HG03521 (cell line): ENCODE measurements at regions not wholly inside any gene's neighbourhood (a gene's known extent, or its start where the extent isn't known, plus 50 kb on each side); places are given as distances from the start of the nearest gene placed in this dataset.

Source experiments
- ATAC-seq: cut with Tn5 transposase; IDR thresholded peaks from one replicate; pipeline ENCODE4 v1.9.1; 2021; ENCODE audit warnings: mild to moderate bottlenecking, moderate library complexity; ENCODE audit not compliant: unreplicated experiment

DNA sequence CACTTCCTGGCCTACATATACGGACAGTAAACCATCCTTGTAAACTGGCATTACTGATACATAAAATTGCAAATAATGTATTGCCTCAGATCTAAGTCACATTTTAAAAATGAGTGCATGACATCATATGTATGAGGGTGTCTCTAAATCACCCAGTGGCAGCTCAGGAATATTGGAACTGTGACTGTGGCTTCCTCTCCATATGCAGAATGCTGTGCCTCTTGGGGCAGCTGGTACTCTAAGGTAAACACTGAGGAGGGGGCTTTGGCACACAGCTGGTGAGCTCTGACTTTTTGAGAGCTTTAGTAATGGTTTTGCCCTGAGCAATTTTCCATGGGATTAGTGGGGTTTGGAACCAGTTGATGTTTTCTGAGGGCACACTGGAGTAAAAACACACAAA lies 263.7 kb downstream of the BMP4 start:
- no peak for ATAC-seq

DNA sequence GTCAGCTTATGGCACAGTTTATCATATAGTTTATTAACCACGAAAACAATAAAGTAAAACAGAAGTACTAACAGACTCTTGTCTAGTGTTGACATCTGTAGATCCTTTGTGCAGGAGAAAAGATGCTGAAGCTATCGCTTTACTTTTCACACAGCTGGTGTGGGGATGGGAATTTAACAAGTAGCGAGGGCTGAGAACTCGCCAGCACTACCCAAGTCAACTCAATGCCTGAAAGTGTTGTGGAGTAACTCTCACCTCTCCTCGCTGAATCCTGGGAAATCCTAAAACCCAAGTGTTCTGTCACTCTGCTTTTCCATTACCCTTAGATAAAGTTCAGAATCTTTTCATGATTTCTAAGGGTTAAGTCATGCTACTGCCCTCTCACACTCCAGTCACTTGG lies 264.2 kb downstream of the BMP4 start:
- ATAC-seq: no peak

DNA sequence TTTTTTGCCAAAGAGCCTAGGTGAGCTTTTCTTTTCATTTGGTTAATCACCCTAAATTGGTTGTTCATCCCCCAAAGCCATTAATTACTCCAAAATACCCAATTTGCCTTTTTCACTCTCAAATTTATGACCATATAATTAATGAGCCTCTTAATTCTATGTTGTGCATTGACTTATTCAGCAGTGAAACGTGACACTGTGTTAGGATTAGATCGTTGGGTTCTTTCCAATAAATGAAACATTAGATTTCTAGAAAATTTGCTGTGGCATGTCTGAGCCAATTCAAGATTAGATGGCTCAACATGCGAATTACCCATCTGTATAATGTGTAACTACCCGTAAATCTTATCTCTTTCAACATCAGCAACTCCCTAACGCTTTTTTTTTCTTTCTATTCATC lies 273.4 kb downstream of the BMP4 start:
- ATAC-seq: no peak

DNA sequence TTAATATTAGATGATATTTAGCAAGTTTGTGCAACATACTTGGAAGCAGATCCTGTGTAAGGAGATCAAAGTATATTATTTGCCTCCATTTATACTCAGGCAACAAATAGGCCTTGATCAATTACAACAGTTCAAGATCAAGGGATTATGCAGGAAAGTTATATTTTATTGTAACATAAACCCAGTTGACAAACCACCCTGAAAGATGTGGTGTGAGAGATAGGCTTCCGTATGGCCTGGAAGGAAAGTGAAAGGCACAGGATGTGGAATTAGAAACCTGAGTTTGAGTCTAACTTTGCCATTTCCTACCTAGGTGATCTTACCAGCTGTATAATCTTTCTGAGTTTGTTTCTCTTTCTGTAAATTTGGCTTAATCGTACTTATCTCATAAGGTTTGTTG lies 284.1 kb downstream of the BMP4 start:
- no peak for ATAC-seq

DNA sequence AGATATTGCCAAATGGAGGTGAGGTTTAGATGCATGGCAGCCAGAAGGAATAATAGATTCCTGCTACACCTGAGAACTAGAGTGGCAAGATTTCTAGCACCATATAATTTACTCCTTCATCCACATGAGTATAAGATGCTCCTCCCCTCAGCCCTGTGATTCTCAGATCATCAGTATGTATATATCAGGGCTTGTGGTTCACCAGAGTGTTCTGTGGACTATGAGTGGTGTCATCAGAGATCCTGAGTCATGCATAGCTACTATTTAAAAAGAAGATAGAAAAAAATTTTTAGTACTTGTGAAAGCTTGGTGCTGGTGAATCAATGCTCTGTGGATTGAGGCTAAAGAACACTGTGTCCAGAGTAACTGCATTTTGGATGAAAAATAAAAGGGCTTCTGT lies 285.9 kb downstream of the BMP4 start:
- ATAC-seq: no peak

DNA sequence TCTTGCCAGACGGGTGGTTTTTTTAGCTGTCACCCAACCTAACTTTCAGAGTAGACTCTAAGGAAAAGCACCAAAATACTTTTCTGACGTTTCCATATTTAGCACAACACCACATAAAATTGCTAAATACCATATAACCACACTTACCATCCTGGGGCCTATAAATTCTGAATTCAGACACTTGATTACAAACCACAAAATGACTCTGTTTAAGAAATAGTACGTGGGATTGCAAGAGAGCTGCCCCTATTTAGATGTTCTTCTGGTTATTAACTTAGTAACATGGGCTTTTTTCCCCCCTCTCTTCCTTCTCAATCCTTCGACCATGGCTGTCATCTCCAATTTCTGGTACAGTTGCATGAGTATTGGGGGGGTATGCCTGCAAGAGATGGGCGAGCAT lies 287.7 kb downstream of the BMP4 start:
- no peak for ATAC-seq

DNA sequence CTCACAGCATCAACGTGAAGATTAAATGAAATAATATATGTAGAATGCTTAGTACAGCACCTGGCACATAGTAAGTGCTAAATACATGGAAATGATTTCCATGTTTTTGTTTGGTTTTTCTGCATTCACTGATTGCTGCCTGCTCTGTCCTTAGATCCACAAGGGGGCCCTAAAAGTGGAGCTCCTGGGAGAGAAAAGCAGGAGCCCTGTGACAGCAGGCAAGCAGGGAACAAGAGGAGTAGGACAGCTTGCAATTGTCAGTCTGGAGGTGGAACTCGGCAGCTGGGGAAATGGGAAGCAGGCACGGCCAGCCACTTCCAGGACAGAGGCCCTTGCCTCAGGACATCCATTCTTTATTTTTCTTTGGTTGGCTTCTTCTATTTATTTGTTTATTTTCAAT lies 292.9 kb downstream of the BMP4 start:
- no peak for ATAC-seq

DNA sequence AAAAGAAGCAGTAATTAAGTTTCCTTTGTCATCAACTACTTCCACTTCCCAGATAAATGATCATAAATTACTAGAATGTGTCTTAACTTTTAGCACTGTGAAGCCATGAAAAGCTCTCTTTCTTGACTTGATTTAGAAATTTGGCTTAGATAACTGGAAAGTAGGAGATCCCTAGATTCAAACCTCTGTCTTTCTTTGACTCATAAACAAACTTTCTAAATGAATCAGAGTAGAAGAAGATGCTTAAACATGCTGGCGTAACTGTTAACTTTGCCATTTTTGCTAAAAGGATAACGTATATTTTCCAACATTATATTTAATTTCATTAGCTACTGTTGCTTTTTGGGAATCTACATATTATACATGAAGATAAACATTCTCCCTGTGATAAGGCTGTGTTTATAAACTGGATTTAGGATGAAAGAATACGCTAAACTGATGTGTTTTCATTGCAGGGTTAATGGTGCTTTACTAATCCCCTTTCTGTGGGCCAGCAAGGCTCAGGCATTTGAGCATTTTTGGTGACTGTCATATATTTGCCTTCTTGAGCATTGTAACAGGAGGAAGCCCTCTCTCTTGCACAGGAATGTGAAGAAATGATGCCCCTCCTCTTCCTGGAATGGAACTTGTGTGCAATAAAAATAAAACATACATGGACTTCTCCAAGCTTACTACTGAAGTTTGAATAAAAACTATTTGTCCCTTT lies 301.4 kb downstream of the BMP4 start:
- ATAC-seq: no peak

DNA sequence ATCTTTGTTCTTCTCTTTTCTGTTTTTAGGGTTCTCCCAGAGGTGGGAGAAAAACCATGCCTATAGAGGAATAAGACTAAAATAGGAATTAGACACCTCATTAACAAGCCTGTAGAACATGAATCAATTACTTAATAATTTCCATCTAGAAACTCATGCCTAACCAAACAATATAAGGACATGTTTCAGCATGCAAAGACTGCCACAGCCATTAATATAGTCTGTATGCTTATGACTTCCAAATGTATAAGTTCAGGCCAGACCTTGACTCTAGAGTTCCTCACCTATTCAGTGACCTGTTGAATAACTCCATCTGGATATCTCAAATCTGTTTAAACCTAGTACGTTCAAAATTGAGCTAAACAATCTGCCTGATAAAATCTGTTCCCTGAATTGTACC lies 304.6 kb downstream of the BMP4 start:
- ATAC-seq: no peak

DNA sequence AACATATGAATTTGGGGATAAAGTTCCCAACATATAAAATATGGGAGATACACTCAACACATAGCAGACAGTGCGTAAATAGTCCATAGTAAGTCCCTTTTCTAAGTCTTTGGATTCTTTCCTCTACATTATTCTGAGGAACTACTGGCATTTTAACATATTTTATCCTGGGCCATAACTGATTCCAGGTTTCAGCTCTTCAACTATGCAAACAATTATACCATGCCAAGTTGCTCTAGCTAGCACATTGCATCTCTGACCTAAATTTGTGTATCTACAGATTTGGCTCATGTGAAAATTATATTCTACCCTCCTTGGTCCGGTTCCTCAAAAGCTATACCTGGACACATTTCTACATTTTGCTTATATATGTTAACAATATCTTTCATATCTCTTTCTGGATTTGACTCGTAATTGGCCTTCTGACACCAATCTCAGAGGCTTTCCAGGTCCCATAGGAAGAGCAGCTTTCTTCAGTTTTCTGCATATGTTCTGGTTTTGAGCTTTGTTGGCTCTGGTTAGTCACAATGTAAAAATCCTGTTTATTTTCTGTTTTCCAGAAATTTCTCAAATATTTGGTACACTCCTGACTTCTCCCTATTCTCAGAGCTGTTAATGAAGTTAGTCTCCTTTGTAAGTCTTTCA lies 305.4 kb downstream of the BMP4 start:
- ATAC-seq: no peak

DNA sequence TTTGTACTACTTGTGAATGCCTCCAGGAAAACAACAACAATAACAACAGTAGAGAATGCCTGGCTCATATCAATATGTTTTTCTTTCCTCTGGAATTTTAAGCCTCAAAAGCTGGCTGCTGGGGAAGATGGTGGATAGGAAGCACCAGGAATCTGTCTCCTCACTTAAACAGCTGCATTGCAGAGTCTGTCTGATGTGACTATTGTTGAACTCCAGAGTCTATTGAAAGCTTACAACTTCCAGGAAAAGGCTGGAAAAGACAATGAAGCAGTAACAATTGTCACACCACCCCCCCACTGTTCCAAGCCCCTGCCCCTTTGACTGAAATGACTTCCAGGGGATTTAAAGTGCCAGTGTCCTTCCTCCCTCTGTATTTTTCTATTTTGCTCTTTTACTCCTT lies 309.7 kb downstream of the BMP4 start:
- ATAC-seq: no peak

DNA sequence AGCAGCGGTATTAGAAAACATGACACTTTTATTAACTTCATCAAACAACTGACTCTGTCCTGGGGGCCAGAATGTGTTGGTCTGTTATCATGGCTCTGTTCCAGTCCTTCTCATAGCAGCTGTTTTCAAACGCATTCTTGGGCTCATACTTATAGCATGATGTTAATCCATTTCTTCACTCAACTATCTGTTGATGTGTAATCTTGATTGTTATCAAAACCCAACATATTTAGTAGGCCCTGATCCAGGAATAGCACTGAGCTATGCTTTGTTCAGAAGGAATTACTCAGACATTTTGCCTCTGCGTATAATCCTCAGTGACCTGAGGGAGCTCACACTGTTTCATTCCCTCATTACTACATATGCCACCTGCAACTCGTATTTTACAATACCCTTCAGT lies 315.9 kb downstream of the BMP4 start:
- ATAC-seq: no peak

DNA sequence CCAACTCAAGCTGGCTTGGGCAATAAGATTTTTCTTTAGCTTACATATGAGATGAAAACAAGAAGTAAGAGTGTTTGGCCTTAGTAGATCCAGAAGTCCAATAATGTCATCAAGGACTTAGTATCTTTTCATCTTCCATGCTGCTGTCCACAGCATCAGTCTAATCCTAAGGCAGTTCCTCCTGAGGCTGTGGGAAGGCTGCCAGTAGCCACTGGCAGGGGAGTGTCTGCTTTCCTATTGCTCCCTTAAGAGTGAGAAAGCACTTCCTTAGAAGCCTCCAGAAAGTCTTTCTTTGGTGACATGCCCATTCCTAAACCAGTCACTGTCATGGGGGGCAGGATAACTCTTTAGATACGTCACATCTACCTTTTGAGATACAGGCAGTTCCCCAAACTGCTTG lies 317.7 kb downstream of the BMP4 start:
- ATAC-seq: no peak

DNA sequence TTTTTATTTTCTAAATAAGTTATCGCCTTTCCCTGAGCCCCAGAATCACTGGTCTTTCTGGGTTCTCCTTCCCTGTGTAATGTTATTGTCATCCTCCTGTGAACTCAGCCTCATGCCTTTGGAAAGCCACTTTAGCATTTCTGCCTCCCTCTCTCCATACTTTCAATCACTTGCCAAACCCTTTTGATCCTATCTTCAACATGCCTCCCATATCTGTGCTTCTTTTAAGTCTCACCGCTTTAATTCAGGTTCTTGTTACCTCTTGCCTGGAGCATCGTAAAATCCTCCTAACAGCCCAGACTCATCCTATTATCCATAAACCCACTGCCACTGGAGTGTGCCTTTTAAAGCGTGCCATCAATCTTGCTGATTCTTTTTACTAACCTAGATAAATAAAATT lies 321.8 kb downstream of the BMP4 start:
- ATAC-seq: no peak

DNA sequence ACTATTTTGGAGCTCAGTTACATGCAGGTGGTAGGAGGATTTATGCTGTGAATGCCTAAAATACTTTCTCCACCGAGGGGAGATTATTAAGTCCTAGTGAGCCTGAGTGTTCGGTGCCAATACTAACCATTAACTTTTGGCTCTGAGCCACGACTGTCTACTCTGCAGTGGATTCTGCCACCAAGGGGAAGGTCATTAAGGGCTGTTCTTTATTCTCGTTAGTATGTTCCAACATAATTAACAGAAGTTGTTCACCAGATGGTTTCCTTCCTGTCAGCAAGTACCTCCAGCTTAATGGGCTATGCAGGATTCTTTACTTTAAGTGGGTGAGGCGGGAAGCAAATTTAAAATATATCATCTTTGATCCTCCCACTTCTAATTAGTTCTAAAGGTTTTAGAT lies 326.3 kb downstream of the BMP4 start:
- no peak for ATAC-seq

DNA sequence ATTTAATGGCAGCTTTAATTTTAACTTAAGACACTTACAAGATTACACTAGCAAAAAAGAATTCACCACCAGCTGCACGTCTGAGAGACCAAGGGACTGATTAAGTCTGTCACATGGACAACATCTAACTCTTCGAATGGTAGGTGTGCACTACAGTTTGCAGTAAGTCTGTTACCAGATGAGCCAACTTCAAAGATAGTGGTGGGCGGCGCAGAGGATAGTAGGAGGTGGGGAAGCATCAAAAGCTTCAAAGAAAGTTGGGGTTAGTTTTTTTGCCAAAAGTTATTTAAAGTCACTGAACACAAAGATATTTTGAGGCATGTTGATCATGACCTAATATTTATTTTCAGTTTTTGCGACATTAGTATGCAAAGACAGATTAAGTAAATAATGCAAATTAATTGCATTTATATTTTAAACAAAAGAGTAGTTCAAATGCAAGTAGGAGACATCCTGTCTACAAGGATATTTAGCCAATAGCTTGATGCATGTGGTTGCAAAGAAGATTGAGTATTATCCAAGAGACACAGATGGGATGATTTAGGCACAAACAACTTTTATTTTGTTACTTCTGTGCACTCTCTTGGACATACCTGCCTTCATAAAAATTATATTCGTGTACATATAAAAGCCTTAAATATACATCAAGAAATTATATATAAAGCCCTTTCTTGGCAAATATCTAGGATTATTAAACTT lies 327.7 kb downstream of the BMP4 start:
- no peak for ATAC-seq

DNA sequence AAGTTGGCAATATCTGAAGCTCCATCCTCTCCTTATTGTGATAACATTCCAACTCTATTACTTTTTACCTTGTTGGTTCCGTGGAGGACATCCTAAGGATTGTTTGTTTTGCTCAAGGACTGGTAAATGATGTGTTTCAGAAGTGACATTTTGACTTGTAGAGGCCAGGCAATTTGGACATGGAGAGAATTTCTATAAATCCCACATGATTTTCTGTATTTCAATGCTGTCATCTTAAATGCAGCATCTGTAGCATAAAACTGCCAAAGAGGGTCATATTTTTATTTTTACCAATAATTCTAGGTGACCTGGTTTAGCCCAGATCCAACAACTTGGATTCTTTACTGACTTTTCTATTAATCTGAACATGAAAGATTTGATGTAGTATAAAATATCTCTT lies 328.4 kb downstream of the BMP4 start:
- ATAC-seq: no peak

DNA sequence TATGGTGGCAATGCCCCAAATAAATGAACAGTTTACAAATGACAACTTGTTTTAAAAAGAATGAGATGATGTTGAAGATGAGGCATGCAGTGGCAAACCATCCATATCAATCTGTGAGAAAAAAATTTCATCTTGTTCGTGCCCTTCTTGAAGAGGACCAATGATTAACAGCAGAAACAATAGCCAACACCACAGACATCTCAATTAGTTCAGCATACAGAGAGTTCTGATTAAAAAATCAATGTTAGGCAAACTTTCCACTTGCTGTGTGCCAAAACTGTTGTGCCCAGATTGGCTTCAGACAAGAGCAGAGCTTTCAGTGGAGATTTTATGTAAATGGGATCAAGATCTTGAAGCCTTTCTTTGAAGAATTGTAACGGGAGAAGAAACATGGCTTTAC lies 329.9 kb downstream of the BMP4 start:
- ATAC-seq: no peak

DNA sequence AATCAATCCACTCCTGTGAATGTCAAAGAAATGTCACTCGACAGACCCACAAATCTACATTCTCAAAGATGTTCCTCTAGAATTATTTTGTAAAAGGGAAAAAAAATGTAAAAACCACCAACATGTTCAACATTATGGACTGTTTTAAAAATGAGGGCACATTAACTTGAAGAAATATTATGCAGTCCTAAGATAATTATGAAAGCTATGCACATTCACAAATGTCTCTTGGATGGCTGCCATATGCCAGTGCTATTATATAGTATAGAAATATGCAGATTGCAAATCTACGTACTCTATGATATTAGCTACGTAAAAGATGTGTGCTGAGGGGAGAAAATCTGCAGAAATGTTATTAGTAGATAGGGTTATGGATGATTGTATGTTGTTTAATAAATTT lies 334.2 kb downstream of the BMP4 start:
- ATAC-seq: no peak

DNA sequence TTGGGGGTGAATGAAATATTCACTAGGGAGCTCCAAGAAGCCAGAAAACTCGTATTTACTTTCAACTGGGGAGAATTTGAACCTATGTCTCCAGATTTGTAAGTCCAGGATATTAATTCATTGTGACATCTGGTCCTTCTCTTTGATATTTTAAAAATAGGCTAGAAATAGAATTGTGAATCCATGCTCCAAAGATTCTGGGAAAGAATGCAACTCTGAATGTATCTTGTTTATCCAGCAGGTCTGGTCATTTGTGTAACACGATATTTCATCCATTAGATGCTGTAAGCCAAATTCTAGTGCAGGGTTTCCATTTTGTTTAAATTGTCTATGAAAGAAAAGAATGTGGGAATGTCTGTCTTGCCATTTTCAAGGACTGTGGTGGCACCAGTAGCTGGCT lies 334.7 kb downstream of the BMP4 start:
- no peak for ATAC-seq

DNA sequence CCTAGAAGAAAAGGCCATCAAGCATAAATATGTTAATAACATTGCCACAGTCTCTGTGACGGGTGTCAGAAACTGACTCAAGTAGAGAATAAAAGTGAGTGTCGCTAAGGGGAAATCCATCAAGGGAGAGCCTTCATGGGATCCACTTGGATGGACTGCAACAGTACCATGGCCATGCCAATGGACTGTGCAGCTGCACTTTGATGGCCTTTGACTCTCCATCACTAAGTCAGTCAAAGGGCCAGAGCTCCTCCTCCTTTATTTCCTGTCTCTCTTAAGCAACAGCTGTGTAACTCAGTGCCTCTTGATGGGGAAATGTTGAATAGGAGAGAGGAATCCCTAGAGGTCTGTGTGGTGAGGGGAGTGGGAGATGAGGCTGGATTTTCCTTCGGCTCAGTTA lies 335.2 kb downstream of the BMP4 start:
- ATAC-seq: no peak

DNA sequence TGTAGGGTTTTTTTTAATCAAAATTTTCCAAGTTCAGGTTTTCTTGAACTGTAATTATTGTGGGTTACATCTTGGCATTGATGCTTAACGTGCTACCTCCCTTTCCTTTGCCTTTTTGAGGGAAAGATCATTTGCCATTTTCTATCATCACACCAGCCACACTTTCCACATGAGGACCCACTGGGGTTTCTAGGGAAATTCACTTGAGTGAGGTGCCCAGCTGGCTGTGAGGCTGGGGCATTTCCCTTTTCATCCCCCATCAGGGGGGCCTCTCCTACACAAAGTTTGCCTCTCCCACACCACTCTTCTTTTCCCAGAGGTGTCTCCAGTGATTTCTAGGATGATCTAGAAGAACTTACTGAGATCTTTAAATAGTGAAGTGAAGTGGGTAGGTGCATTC lies 335.7 kb downstream of the BMP4 start:
- no peak for ATAC-seq
